NOMO-1 treated with dmso at 0.1 percent for 144 hours (cell line): ENCODE measurements at regions not wholly inside any gene's neighbourhood (a gene's known extent, or its start where the extent isn't known, plus 50 kb on each side); places are given as distances from the start of the nearest gene placed in this dataset.
"Not testable (repeated sequence)": the region's sequence is repeated elsewhere in the genome, so short reads cannot be mapped to it uniquely, and the experiment has no call there.

ENCODE experiments used
- DNase-seq: peaks from one replicate; lab custom pipeline; 2025; ENCODE audit not compliant: unreplicated experiment; lab: John Stamatoyannopoulos, UW

- no peak for DNase-seq
Observed at GRCh38 chr6:121901432-121901831, 466.0 kb downstream of the GJA1 start.

DNA sequence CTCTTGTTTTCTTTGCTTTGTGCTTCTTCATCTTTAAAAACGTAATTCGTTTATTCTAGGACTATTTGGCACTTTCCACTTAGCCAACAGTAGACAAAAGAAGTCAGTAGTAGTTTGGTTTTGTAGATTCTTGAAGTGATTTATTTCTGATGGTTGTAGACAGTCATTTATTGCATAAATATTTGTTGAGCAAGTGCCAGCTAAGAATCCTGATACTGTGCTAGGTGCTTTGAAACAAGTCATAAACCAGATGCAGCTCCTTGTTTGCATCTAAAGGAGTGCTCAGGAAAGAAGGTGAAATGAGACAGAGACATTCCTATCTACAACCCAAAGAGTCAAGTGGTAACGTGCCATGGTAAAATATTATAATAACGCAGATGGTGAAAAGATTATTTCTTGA is 469.1 kb downstream of the GJA1 start:
- DNase-seq: no peak

DNA sequence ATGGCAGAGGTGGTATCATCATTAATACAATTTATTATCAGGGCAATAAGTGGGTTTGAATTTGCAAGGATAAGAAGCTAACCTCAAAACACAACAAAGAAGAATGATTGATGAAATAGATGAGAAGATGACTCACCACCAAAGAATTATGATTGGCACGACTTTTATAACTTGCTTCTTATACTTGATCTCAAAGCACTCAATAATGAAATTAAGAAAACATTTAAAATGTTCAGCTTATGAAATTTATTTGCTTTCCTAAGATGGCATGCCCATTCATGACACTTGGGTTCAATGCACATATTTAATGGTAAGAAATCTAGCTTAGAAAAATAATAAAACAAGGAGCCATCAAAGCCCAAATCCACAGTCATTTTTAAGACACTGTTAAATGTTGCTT is 477.5 kb downstream of the GJA1 start:
- DNase-seq: no peak

GRCh38 chr6:121917263-121917829 is 481.9 kb downstream of the GJA1 start:
- no peak for DNase-seq

DNA sequence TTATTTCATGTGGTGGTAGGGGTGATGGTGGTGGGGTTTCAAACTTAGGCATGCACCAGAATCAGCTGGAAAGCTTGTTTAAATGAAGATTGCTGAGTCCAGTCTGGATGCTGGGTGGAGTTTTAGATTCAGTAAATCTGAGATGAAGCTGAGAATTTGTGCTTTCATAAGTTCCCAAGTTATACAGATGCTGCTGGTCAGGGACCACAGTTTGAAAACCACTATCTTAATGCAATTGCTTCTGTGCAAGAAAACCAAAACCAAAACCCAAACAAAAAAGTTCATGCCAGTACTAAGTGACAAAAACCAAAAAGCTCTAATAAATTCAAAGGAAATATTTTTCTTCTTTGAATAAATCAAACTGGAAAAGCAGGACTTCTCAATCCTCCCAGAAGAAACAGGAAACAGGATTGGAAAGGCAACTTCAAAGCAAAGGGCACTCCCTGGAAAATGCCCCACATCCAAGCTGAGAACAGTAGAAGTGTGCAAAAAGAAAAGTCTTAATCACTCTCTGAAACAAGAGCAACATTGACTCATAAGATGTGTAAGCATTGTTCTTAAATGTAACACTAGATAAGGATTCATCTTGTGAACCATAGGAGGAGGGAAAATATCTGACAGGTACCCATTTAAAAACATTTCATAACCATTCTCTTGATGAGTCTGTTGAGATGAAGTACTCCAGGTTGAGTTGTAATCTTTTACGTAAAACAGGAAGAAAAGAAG is 481.5 kb upstream of the HSF2 start:
- DNase-seq: no peak

GRCh38 chr6:121920616-121921015 is 478.8 kb upstream of the HSF2 start:
- DNase-seq: no peak

DNA sequence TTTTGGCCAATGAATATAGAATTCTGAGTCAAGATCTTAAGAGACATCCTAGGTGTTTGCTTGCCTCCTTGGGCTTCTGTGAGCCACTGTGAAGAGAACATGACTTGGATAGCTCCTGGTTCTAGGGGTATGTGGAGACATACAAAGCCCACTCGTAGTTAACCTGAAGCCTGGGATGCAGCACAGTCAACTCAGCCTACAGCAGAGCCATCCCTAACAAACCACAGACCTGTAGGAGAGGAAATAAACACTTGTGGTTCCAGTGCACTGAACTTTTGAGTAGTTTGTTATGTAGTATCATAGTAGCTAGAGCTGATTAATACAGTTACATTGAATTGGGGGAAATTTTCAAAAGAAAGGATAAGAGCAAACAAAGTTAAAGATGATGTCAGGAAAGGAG is 474.4 kb upstream of the HSF2 start:
- no peak for DNase-seq

DNA sequence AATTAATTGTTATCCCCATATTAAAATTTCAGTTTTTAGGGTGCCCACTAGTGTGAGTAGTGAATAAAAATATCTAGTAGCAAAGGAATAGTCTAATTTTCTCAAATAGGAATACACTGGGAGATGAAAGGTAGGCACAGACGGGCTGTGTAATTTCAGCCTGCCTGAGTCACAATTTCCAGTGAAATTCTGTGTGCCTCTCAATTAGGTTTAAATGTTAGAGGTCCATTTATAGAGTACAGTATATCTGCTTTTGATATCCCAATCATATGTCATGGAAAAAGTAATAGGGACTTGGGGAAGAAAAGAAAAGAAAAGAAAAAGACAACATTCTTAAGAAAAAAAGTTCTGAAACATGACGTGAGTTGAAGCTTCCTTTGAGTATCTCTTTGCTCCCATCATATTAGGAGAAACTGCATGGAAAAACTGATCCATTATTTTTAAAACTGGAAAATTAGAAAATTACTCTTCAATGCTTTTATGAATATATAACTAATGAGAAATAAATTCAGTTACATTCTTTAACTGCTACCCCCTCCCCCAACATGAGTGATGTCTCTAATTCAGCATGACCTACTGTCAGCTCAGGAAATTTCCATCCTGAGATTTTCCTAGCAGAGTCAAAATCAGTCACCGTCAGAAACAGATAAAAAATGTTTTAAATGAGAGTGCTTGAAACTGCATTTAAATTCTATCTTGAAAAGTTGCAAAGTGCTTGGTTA is 473.8 kb upstream of the HSF2 start:
- DNase-seq: no peak

- DNase-seq: no peak
Observed at GRCh38 chr6:121929301-121929700, 470.2 kb upstream of the HSF2 start.

GRCh38 chr6:121932076-121932991 is 467.1 kb upstream of the HSF2 start:
- no peak for DNase-seq

- no peak for DNase-seq
Observed at GRCh38 chr6:121934451-121934850, 465.0 kb upstream of the HSF2 start.

DNA sequence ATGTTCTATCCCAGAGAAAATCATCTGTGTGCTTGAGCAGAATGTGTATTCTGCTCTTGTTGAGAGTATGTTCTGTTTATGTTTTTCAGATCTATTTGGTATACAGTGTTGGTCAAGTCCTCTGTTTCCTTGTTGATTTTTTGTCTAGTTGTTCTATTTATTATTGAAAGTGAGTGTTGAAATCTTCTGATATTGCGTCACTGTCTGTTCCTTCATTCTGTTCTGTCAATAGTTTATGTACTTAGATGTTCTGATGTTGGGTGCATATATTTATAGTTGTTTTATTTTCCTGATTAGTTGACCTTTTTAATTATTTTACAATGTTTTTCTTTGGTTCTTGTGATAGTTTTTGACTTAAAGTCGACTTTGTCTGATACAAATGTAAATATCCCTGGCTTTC is 458.7 kb upstream of the HSF2 start:
- DNase-seq: no peak

DNA sequence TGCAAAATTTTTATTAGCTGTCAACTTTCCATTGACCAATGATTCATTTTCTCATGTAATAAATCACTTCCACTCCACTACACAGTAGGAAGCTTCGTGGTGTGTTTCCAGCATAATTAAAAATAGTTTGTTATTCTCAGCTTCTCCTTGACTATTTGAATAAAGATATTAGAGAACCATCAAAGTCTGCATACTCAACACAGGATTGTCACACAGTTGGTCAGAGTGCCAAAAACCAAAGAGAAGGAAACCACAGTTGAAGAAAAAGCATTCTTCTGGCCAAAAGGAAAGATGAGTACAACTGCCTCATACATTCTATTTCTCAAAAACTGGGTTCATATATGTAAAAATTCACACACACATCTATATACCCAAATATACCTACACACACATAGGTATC is 455.1 kb upstream of the HSF2 start:
- DNase-seq: no peak

DNA sequence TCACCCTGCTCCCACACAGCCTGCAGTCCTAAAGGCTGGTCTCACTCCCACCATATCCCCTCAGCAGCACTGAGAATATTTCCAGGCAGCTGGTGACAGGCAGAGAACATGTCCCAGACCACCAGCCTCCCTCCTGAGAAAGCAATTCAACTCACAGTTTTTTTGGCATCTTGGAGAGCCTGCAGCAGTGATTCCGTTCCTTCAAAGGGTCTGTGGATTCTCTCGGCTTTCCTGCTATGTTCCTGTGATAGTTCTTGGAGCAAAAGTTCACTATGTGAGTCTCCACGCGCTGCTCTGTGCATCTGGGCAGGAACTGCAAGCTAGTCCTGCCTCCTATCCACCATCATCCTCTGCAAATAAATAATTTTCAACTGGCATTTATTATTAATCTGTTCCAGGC is 448.3 kb upstream of the HSF2 start:
- DNase-seq: no peak

GRCh38 chr6:121951918-121952379 is 447.5 kb upstream of the HSF2 start:
- no peak for DNase-seq

DNA sequence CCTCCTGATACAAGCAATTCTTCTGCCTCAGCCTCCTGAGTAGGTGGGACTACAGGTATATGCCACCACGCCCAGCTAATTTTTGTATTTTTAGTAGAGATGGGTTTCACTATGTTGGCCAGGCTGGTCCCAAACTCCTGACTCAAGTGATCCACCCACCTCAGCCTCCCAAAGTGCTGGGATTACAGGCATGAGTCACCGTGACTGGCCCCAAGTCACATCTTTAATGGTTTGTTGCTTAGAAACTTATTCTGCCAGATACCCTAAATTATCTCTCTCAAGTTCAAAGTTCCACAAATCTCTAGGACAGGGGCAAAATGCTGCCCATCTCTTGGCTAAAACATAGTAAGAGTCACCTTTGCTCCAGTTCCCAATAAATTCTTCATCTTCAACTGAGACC is 444.1 kb upstream of the HSF2 start:
- not testable (repeated sequence) for DNase-seq

DNA sequence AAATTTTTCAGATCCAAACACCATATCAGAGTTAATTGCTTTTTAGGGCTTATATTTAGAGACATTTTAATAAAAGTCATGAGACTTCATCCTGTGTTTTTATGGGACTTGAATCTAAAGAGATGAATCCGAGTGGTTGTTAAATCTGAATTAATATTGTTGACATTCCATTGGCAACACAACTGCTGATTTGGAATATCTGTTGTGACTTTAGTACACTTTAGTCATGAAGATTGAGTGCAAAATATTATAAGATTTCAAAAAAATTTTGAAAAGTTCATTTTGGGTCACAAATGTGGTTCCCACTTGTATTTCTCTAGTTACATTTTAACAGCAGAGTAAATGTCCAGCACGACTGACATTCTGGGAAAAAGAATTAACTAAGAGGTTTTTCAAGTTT is 442.7 kb upstream of the HSF2 start:
- DNase-seq: no peak

DNA sequence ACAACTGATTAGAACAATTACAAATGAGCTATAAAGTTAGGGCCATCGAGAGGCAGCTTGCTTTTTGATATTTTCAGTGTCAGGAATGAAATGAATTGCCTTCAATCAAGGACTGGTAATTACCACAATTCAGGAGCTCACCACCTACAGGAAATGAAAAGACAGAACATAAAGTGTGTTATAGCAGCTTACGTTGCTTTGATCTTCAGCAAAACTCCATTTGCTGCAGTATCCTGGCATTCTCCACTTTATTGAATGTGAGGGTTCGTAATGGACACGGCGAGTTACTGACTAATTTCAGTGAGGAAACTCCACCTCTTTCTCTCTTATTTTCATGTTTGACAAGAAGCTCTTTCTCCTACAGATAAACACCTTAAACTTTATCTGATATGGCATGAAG is 440.0 kb upstream of the HSF2 start:
- no peak for DNase-seq

- no peak for DNase-seq
Observed at GRCh38 chr6:121961619-121962125, 437.8 kb upstream of the HSF2 start.

DNA sequence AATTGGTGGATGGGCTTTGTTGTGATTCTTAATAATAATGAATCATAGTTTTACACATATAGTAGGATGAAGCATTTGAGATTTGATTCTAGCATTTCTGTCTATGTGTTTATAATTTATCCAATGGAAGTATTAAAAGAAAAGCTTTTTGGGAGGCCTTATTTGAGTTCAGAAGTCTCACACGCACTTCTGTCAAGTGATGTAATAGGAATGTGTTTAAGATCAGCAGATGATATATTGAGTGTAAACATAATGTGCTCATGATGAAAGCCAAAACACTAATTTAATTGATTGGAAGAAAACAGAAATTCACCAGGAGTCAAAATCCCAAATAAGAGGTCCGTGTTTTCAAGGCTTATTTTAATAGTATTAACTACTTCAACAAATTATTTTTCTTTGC is 435.6 kb upstream of the HSF2 start:
- no peak for DNase-seq

- DNase-seq: no peak
Observed at GRCh38 chr6:121965739-121966138, 433.7 kb upstream of the HSF2 start.
